B cell (primary cell): ENCODE measurements at regions not wholly inside any gene's neighbourhood (a gene's known extent, or its start where the extent isn't known, plus 50 kb on each side); places are given as distances from the start of the nearest gene placed in this dataset.

Source experiments
- EZH2 ChIP-seq: IDR thresholded peaks from 2 replicates; pipeline ENCODE4 v1.6.1; 2012; ENCODE audit warnings: borderline replicate concordance, low read depth, mild to moderate bottlenecking, moderate library complexity, low read length; ENCODE audit not compliant: insufficient read depth, poor library complexity, severe bottlenecking
- TF ChIP-seq, protein P1 (sequence below): fragments of 200-600 bp; IDR thresholded peaks from one replicate; pipeline ENCODE4 v1.8.0; 2022; ENCODE audit warnings: antibody characterized with exemption, mild to moderate bottlenecking

DNA sequence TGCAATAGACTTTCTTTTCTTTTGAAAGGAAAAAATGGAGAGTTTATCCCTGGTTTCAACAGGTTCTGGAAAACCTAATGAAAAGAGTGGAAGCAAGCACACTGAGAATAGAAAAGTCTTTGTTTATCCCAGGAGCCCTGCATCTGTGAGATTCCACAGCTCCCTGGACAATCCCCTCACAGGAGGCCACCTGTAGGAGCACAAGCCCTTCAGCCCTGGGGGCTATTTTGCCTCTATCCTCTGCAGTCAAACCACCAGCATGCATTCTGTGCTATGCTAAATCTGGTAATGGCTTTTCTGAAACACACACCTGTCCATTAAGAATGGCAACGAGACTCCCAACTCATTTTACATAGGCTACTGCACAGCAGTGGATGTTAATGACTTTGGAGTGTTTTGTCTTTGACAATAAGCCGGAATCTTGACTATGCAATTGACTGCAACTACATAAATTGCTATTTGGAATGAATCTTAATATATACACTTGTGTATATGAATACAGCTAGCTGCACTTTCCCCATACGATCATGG, 369.4 kb downstream of the NR2F2 start:
- TF ChIP-seq, protein P1, sequence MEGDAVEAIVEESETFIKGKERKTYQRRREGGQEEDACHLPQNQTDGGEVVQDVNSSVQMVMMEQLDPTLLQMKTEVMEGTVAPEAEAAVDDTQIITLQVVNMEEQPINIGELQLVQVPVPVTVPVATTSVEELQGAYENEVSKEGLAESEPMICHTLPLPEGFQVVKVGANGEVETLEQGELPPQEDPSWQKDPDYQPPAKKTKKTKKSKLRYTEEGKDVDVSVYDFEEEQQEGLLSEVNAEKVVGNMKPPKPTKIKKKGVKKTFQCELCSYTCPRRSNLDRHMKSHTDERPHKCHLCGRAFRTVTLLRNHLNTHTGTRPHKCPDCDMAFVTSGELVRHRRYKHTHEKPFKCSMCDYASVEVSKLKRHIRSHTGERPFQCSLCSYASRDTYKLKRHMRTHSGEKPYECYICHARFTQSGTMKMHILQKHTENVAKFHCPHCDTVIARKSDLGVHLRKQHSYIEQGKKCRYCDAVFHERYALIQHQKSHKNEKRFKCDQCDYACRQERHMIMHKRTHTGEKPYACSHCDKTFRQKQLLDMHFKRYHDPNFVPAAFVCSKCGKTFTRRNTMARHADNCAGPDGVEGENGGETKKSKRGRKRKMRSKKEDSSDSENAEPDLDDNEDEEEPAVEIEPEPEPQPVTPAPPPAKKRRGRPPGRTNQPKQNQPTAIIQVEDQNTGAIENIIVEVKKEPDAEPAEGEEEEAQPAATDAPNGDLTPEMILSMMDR: no peak
- no peak for TF ChIP-seq EZH2
